ENCODE measurements at regions not wholly inside any gene's neighbourhood (a gene's known extent, or its start where the extent isn't known, plus 50 kb on each side); places are given as distances from the start of the nearest gene placed in this dataset.

DNA sequence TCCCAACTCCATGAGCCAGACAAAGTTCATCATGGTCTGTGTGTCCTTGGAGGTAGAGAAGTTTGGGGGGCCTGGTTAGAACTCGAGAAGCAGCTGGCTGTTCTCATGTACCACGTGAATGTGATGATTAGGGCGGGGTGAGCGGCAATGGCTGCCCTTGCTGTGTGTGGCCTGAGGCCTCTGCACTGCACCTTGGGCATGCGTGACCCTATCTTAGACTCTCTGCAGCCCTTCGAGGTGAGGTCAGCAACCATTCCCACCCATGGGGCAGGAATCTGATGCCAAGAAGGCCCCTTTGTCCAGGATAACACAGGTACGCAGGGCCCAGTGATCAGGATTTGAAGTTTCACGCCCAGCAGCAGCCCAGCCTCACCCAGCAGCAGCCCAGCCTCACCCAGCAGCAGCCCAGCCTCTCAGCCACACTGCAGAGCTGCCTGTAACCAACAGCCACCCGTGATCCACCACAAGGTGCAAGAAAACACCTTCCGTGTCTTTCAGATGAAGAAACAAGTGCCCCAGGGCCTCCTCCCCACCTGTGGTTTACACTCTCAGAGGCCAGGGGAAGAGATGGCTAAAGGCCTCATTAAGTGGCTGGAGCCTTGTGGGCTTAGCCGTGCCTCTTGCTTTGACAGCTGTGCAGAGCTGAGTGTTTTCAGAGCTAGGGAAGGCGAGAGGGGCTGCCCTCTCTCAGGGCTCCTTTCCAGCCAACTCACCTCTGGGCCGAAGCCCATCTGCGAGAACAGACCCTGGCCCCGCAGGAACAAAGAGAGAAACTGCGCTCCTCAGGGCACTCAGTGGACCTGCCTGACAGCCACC, 195.2 kb upstream of the CDH4 start:
- no peak for DNase-seq (ENCODE audit: low read depth in 1 of 2, low spot score in 1 of 2)
- no peak overlapping the region for H3K4me3 ChIP-seq (replicated peaks; ENCODE audit: insufficient read depth, low read length)
- no peak for TF ChIP-seq GABPA (IDR thresholded peaks at IDR 0.05; ENCODE audit: low read depth)
- TF ChIP-seq SPI1 (IDR thresholded peaks at IDR 0.05; ENCODE audit: borderline replicate concordance, low read depth): no peak
- TF ChIP-seq, protein P1, sequence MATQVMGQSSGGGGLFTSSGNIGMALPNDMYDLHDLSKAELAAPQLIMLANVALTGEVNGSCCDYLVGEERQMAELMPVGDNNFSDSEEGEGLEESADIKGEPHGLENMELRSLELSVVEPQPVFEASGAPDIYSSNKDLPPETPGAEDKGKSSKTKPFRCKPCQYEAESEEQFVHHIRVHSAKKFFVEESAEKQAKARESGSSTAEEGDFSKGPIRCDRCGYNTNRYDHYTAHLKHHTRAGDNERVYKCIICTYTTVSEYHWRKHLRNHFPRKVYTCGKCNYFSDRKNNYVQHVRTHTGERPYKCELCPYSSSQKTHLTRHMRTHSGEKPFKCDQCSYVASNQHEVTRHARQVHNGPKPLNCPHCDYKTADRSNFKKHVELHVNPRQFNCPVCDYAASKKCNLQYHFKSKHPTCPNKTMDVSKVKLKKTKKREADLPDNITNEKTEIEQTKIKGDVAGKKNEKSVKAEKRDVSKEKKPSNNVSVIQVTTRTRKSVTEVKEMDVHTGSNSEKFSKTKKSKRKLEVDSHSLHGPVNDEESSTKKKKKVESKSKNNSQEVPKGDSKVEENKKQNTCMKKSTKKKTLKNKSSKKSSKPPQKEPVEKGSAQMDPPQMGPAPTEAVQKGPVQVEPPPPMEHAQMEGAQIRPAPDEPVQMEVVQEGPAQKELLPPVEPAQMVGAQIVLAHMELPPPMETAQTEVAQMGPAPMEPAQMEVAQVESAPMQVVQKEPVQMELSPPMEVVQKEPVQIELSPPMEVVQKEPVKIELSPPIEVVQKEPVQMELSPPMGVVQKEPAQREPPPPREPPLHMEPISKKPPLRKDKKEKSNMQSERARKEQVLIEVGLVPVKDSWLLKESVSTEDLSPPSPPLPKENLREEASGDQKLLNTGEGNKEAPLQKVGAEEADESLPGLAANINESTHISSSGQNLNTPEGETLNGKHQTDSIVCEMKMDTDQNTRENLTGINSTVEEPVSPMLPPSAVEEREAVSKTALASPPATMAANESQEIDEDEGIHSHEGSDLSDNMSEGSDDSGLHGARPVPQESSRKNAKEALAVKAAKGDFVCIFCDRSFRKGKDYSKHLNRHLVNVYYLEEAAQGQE (IDR thresholded peaks at IDR 0.05; ENCODE audit: insufficient replicate concordance, low read depth): no peak
- TF ChIP-seq POLR2AphosphoS5 (IDR thresholded peaks at IDR 0.05; ENCODE audit: low read depth): no peak
- TF ChIP-seq, protein P2, sequence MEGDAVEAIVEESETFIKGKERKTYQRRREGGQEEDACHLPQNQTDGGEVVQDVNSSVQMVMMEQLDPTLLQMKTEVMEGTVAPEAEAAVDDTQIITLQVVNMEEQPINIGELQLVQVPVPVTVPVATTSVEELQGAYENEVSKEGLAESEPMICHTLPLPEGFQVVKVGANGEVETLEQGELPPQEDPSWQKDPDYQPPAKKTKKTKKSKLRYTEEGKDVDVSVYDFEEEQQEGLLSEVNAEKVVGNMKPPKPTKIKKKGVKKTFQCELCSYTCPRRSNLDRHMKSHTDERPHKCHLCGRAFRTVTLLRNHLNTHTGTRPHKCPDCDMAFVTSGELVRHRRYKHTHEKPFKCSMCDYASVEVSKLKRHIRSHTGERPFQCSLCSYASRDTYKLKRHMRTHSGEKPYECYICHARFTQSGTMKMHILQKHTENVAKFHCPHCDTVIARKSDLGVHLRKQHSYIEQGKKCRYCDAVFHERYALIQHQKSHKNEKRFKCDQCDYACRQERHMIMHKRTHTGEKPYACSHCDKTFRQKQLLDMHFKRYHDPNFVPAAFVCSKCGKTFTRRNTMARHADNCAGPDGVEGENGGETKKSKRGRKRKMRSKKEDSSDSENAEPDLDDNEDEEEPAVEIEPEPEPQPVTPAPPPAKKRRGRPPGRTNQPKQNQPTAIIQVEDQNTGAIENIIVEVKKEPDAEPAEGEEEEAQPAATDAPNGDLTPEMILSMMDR (IDR thresholded peaks at IDR 0.05; ENCODE audit: insufficient read depth, low read length): no peak
- H3K27ac ChIP-seq (replicated peaks): no peak overlapping the region
- no peaks in the 10 kb centered on the region for H3K27me3 ChIP-seq (ENCODE audit: insufficient read depth, poor library complexity, severe bottlenecking)

DNA sequence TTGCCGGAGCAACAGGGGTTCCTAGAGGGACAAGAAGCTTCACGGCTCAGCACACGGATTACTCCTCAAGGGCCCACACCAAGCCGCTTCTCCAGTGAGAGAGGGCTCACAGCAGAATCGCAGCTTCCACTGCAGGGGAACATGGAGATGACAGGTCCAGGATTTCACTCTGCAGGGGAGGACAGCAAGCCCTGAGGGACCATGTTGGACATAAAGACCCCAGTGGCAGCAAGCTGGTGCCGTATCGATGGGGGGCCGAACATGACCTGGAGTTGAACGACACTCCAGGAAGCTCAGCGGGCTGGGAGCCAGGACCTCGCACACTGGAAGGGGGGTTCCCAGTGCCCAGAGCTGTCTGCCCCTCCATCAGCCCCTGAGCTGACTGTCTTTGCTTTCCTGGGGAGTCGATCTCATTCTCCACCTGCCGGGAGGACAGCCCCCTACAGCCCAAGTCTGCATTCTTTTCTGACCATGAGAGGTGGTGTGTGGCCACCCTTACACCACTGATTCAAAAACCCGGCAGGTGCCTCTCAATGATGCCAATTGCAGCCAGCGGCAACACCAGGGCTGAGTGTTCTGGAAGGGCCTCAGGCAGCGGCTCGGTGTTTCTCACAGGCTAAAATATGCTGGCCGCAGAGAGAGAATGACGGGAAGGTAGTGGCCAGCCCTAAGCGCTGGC, 194.5 kb upstream of the CDH4 start:
- DNase-seq (ENCODE audit: low read depth in 1 of 2, low spot score in 1 of 2): no peak
- H3K4me3 ChIP-seq (replicated peaks; ENCODE audit: insufficient read depth, low read length): no peak overlapping the region
- TF ChIP-seq, protein P2 (IDR thresholded peaks at IDR 0.05; ENCODE audit: insufficient read depth, low read length): no peak
- TF ChIP-seq GABPA (IDR thresholded peaks at IDR 0.05; ENCODE audit: low read depth): no peak
- TF ChIP-seq SPI1 (IDR thresholded peaks at IDR 0.05; ENCODE audit: borderline replicate concordance, low read depth): no peak
- H3K27me3 ChIP-seq (ENCODE audit: insufficient read depth, poor library complexity, severe bottlenecking): no peaks in the 10 kb centered on the region
- no peak overlapping the region for H3K27ac ChIP-seq (replicated peaks)

DNA sequence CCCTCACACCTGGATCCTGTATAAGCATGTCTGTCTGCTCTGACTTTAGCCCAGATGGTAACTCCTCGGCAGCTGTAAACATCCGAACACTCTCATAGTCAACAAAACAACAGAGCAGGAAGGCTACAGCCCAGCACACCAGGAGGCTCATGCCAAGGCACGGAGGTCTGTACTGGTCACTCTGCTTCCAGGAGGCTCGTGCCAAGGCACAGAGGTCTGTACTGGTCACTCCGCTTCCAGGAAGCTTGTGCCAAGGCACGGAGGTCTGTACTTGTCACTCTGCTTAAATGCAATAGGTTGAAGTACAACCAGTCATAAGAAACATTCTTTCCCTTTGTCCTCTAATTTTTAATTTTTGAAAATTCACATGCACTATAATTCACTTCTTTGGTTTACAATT, 190.1 kb upstream of the CDH4 start:
- H3K27me3 ChIP-seq (ENCODE audit: insufficient read depth, poor library complexity, severe bottlenecking): no peaks in the 10 kb centered on the region
- TF ChIP-seq GABPA (IDR thresholded peaks at IDR 0.05; ENCODE audit: low read depth) (no peak), SPI1 (IDR thresholded peaks at IDR 0.05; ENCODE audit: borderline replicate concordance, low read depth) (no peak), POLR2AphosphoS5 (IDR thresholded peaks at IDR 0.05; ENCODE audit: low read depth) (no peak)
- TF ChIP-seq, protein P1 (IDR thresholded peaks at IDR 0.05; ENCODE audit: insufficient replicate concordance, low read depth): no peak
- TF ChIP-seq, protein P2 (IDR thresholded peaks at IDR 0.05; ENCODE audit: insufficient read depth, low read length): no peak
- H3K27ac ChIP-seq (replicated peaks): no peak overlapping the region
- DNase-seq (ENCODE audit: low read depth in 1 of 2, low spot score in 1 of 2): no peak
- no peak overlapping the region for H3K4me3 ChIP-seq (replicated peaks; ENCODE audit: insufficient read depth, low read length)

Data from HL-60 (cell line).